Ovary (tissue), 3 donors: ENCODE measurements at regions not wholly inside any gene's neighbourhood (a gene's known extent, or its start where the extent isn't known, plus 50 kb on each side); places are given as distances from the start of the nearest gene placed in this dataset.

ENCODE experiments used
- POLR2A ChIP-seq: fragments of 450-650 bp; IDR thresholded peaks from one replicate; pipeline ENCODE4 v1.6.1; 2017; ENCODE audit warnings: antibody characterized with exemption, mild to moderate bottlenecking, moderate library complexity
- TF ChIP-seq, protein P1 (sequence below), 3 donors: fragments of 450-650 bp in 2 of 3; fragments of 200-600 bp in 1 of 3; IDR thresholded peaks; one replicate each; pipeline versions ENCODE4 v1.5.1 to v1.8.0; 2016 to 2022; ENCODE audit warnings: antibody characterized with exemption in 3 of 3, mild to moderate bottlenecking in 1 of 3
- donor health status: DM: no; HTN: no; CAD: no.

DNA sequence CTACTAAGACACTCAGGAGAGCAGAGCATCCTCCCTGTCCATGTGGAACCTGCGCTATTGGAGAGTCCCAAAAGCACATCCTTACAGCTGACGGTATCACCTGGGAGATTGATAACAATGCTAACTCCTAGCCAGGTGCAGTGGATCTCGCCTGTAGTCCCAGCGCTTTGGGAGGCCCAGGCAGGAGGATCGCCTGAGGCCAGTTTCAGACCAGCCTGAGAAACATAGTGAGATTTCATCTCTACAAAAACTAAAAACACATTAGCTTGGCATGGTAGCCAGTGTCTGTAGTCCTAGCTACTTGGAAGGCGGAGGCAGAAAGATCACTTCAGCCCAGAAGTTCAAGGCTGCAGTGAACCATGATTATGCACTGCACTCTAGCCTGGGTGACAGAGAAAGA is 174.9 kb downstream of the ARHGAP12 start:
- TF ChIP-seq, protein P1, sequence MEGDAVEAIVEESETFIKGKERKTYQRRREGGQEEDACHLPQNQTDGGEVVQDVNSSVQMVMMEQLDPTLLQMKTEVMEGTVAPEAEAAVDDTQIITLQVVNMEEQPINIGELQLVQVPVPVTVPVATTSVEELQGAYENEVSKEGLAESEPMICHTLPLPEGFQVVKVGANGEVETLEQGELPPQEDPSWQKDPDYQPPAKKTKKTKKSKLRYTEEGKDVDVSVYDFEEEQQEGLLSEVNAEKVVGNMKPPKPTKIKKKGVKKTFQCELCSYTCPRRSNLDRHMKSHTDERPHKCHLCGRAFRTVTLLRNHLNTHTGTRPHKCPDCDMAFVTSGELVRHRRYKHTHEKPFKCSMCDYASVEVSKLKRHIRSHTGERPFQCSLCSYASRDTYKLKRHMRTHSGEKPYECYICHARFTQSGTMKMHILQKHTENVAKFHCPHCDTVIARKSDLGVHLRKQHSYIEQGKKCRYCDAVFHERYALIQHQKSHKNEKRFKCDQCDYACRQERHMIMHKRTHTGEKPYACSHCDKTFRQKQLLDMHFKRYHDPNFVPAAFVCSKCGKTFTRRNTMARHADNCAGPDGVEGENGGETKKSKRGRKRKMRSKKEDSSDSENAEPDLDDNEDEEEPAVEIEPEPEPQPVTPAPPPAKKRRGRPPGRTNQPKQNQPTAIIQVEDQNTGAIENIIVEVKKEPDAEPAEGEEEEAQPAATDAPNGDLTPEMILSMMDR (IDR thresholded peaks at IDR 0.05) = no peak
- TF ChIP-seq POLR2A = no peak
